ENCODE measurements at regions not wholly inside any gene's neighbourhood (a gene's known extent, or its start where the extent isn't known, plus 50 kb on each side); places are given as distances from the start of the nearest gene placed in this dataset.

GRCh38 chr6:67882436-67883311, 752.4 kb upstream of the ADGRB3 start (continued):
- TF ChIP-seq CUX1 (CRISPR knock-in tag; IDR thresholded peaks at IDR 0.05) (no peak), OTX1 (CRISPR knock-in tag; IDR thresholded peaks at IDR 0.05) (0 out of 2 replicates have a peak, but pooled peaks have one; percentile 38), POLR2AphosphoS2 (IDR thresholded peaks at IDR 0.05; ENCODE audit: low read length) (peak; percentile 33; the same call in 1 of the 2 replicates), TAF9B (IDR thresholded peaks at IDR 0.05; ENCODE audit: partially characterized antibody) (peak; percentile 30), HDAC6 (IDR thresholded peaks at IDR 0.05; ENCODE audit: low read depth, low read length) (no peak), SMAD1 (IDR thresholded peaks at IDR 0.05; ENCODE audit: low read depth, low read length, partially characterized antibody) (peak; percentile 71), ZNF280A (IDR thresholded peaks at IDR 0.05; ENCODE audit: low read depth, partially characterized antibody) (no peak), SIRT6 (IDR thresholded peaks at IDR 0.05; ENCODE audit: low read depth, low read length) (peak; percentile 52), MLLT1 (IDR thresholded peaks at IDR 0.05) (peak; percentile 98), ZFP1 (CRISPR knock-in tag; IDR thresholded peaks at IDR 0.05) (no peak), KAT7 (CRISPR knock-in tag; IDR thresholded peaks at IDR 0.05; ENCODE audit: borderline replicate concordance) (0 out of 2 replicates have a peak, but pooled peaks have one; percentile 30), ARID2 (IDR thresholded peaks at IDR 0.05) (peak; percentile 62; the same call in 1 of the 2 replicates), EGR1 (conservative IDR thresholded peaks at IDR 0.05) (no peak), CREBBP (IDR thresholded peaks at IDR 0.05; ENCODE audit: low read depth, low read length) (no peak), SUPT5H (IDR thresholded peaks at IDR 0.05) (peak; percentile 82), THRB (CRISPR knock-in tag; conservative IDR thresholded peaks at IDR 0.05) (peak; percentile 78; the same call in 1 of the 2 replicates)

Data from K562 (cell line).